GM19238 (cell line): ENCODE measurements at regions not wholly inside any gene's neighbourhood (a gene's known extent, or its start where the extent isn't known, plus 50 kb on each side); places are given as distances from the start of the nearest gene placed in this dataset.
"Not testable (repeated sequence)": the region's sequence is repeated elsewhere in the genome, so short reads cannot be mapped to it uniquely, and the experiment has no call there.

Source experiments
- DNase-seq: peaks from one replicate; pipeline ENCODE4 v3.0.0; 2011; ENCODE audit warnings: low spot score; ENCODE audit not compliant: insufficient read length

- DNase-seq: no peak
Measured at GRCh38 chr6:106884576-106884975, 90.0 kb downstream of the CD24 start.

- DNase-seq: no peak
Measured at GRCh38 chr6:106883808-106884262, 90.7 kb downstream of the CD24 start.

DNA sequence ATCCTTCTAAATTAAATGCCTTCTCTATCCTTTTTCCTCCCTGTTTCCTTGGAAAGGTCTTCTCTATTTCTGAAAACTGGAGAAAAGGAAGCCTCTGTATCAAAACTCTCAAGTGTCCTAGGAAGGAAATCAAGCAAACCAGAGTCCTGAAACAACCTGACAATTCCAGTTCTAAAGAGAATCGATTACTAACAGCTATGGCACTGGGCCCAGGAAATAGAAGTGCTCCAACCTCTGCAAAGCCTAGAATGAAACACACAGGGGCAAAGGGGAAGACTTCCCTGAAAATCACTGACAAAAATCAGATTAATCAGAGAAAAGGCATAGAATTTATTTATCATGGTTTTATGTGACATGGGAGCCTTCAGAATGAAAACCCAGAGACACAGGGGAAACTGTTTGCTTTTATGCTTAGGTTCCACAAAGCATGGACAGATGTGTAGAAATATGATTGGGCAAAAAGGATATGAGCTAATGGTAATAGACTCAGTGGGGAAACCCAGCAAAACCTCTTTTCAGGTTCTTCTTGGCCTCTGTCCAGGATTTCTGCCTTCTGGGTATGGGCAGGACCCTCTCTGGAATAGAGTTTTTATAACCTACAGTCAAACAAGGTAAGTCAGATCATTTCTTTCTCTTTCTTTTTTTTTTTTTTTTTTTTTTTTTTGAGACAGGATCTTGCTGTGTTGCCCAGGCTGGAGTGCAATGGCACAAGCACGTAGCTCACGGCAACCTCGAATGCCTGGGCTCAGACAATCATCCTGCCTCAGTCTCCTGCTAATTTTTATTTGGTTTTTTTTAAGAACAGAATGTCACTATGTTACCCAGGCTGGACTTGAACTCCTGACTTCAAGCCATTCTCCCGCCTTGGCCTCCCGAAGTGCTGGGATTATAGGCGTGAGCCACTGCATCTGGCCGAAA is 91.7 kb downstream of the CD24 start:
- DNase-seq: no peak

GRCh38 chr6:106882138-106882537 is 92.4 kb downstream of the CD24 start:
- DNase-seq: no peak

- DNase-seq: no peak
Measured at GRCh38 chr6:106880952-106881351, 93.6 kb downstream of the CD24 start.

DNA sequence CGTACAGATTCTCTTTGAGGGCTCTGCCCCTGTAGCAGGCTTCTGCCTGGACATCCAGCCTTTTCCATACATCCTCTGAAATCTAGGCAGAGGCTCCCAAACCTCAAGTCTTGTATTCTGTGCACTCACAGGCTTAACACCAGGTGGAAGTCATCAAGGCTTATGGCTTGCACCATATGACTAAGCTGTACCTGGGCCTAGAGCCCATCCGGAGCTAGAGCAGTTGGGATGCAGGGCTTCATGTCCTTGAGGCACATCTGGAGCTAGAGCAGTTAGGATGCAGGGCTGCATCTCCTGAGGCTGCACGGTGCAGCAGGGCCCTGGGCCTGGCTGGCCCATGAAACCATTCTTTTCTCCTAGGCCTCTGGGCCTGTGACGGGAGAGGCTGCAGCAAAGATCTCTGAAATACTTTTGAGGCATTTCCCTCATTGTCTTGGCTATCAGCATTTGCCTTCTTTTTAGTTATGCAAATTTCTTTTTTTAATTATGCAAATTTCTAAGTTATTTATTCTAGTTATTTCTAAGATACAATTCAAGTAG is 98.7 kb downstream of the CD24 start:
- DNase-seq: no peak

- DNase-seq: no peak
Measured at GRCh38 chr6:106874481-106874880, 100.0 kb downstream of the CD24 start.

GRCh38 chr6:106872049-106872448 is 102.5 kb downstream of the CD24 start:
- DNase-seq: no peak

DNA sequence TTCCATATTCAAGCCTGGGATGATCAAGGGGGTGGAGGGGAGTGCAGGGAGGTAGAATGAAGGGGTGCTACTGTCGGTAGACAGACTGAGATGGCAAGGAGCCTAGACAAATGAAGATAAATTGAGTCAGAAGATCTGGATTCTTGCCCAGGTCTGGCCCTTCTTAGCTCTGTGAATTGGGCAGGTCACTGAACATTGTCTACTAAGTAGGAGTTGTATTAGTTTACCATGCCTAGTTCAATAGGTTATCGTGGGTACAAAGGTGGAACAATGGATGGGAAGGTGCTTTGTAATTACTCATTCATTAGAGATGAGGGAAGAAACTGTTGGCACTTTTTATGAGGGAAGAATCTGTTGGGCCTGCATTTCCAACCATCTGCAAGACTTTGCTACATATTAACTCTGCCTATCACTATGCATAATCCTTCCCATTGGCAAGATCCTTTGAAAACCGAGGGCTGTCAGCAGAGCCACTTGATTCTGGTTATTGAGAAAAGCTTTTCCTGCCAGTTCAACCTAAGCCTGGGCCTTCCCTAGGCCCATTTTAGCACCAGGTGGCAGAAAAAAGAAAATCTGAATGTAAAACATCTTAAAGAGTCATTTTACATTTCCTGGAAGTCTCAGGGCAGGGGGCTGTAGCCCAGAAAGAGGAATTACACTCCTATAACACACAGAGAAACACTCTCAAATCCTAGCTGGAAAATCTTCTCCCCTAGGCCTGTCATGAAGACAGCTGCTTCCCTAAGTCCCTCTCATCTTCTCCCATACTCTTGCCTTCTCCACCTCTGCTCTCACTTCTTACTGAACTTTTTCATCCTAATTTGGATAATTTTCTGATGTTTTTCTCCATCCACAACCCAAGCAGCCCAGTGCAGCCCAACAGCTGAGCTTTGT is 103.5 kb downstream of the CD24 start:
- DNase-seq: no peak

DNA sequence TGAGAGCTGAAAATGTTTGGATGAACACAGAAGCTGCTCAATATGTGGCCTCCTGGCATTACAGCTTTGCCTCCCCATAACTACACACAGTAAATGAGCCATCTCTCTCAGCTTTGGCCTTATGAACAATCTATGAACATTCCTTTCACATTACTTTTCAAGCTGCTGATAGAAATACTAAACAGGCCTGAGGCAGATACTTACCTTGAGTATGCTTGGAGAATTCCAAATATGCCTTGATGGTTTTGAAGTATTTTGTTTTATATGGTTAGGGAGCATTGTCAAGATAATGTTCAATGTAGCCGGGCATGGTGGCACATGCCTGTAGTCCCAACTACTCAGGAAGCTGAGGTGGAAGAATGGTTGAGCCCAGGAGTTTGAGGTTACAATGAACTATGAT is 104.5 kb downstream of the CD24 start:
- no peak for DNase-seq

DNA sequence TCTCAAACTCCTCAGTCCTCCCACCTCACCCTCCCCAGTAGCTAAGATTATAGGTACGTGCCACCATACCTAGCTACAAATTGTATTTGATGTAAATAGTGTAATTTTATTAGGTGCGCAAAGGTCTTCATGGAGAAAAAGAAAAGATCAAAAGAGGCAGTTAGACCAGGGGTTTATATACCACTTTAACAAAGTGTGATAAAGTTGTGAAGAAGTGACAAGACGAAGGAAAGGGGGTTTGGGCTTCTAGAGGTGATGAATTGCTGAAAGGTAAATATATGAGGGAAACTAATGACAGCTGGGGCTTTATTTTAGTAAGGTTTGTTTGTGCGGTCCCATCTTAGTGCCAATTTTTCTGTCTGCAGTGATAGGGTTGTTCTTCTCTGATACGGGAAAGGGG is 105.3 kb downstream of the CD24 start:
- no peak for DNase-seq

- DNase-seq: no peak
Measured at GRCh38 chr6:106866875-106867658, 107.5 kb downstream of the CD24 start.

- no peak for DNase-seq
Measured at GRCh38 chr6:106862858-106863257, 111.7 kb downstream of the CD24 start.

- DNase-seq: no peak
Measured at GRCh38 chr6:106860940-106861339, 113.6 kb downstream of the CD24 start.

DNA sequence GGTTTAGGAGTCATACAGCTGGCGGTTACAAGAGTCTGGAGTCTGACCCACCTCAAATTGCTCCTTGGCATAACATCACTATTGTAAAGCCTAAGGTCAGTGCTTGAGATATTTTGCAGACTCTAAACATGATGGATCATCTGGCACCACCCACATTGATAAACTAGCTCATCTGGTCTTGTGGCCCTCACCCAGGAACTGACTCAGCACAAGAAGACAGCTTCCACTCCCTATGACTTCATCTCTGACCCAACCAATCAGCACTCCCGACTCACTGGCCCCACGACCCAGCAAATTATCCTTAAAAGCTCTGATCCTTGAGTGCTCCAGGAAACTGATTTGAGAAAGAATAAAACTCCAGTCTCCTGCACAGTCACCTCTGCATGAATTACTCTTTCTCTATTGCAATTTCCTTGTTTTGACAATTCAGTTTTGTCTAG is 115.9 kb downstream of the CD24 start:
- no peak for DNase-seq

DNA sequence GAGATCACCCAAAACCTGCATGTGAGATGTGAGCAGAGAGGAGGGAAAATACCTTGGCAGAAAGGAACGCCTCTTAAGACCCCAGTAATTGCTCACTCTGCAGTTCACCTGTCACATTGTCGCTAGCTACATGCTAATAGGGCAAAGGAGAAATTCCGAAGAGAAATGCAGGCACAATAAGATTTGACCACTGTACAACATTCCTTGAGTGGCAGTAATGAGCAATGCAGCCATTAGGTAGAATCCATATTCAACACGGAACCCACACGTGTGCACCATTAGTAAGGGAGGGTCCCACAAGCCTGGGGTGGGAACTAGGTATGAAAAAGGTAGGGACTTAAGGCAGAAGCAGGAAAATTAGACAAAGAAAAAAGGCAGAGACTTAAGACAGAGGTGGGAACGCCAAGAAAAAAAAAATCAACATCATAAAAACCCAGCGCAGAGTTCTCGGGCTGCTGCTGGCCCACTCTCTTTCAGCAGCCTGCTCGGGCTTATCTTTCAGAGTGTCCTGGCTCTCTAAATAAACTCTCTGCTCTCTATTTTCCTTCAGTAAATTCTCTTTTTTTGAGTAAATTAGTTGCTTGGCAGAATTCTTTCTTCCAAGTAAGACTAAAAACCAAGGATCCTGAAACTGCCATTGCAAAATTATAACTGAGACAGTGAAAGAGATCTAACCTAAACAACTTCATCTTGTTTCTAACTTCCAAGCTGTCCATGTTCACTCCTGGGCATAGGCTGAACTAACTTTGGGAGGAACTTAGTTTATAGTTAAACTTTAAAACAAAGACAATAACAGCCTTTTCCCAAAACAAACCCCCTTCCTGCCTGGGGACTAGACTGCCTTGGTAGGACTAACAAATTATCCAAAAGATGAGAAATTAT is 116.5 kb downstream of the CD24 start:
- DNase-seq: no peak

DNA sequence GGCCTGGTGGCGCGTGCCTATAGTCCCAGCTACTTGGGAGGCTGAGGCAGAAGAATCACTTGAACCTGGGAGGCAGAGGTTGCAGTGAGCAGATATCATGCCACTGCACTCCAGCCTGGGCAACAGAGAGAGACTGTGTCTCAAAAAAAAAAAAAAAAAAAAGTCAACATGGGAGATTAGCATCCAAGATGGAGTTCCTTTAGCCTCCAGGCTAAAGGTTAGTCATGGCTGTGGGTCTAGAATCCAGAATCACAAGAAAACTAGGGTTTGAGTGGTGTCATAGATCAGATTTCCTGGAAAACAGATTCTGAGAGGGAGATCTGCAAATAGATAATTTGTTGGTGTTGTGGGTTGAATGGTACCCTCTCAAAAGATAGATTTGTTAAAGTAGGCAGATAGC is 117.2 kb downstream of the CD24 start:
- not testable (repeated sequence) for DNase-seq

DNA sequence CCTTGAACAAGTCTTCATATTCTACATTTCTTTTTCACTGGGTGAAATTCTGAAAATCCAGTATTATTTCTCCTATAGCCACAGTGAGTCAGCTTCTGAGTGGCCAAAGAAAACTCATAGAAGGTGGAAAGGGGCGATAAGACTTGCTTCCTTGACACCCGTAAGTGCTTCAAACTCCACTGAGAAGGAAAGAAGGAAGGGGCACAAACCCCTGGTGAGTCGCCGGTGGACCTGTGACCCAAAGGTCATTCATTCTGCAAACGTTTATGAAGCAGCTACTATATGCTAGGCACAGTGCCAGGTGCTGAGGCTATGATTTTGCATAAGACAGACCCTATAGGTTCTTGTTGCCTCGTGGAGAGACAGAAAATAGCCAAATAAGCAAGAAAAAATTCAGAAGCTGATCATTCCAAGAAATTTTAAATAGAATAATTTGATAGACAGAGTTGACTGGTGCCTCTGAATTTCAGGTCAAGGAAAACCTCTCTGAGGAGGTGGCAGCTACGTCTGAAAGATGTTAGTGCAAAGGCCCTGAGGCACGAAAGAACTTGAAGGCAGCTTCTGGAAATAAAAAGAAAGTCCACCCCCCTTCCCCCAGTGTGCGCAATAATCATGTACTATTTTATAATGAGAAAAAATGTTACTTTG is 118.2 kb downstream of the CD24 start:
- DNase-seq: no peak

GRCh38 chr6:106855117-106855516 is 119.4 kb downstream of the CD24 start:
- DNase-seq: no peak
